ENCODE measurements at regions not wholly inside any gene's neighbourhood (a gene's known extent, or its start where the extent isn't known, plus 50 kb on each side); places are given as distances from the start of the nearest gene placed in this dataset.

- no peak overlapping the region for H2BK12ac ChIP-seq (ENCODE audit: insufficient read length, low read depth, low read length)
- H3K9ac ChIP-seq (ENCODE audit: extremely low read depth, insufficient read length, low read length), result no peak overlapping the region
- H2BK20ac ChIP-seq (ENCODE audit: low read depth, low read length, poor library complexity, severe bottlenecking), result no peak overlapping the region
- H3K23me2 ChIP-seq (ENCODE audit: insufficient read length, low read depth, low read length, poor library complexity, severe bottlenecking), result no peaks in the 10 kb centered on the region
- no peak overlapping the region for H4K8ac ChIP-seq (replicated peaks; ENCODE audit: insufficient read length, low read depth, low read length)
- H3K27ac ChIP-seq (ENCODE audit: insufficient read length, low read depth, low read length), result no peak overlapping the region
- Mint-ChIP-seq H3K36me3 (ENCODE audit: insufficient read depth in 1 of 3, low read depth in 3 of 3) (no peaks in the 10 kb centered on the region), H3K4me1 (peaks cover 6 to 7% of the 10 kb centered on the region in 2 experiments; a peak in 3 of 4 replicates), H3K27me3 (ENCODE audit: low read depth) (no peaks in the 10 kb centered on the region), H3K9me3 (peaks cover 3 to 4% of the 10 kb centered on the region in 2 experiments; a peak in 3 of 5 replicates), H3K4me3 (no peak overlapping the region), H3K27ac (no peak overlapping the region)
- no peak overlapping the region for H2BK15ac ChIP-seq (ENCODE audit: low read depth, low read length)
- H3K18ac ChIP-seq (ENCODE audit: insufficient read length, low read depth, low read length), result no peak overlapping the region
- no peaks in the 10 kb centered on the region for H3K9me3 ChIP-seq (ENCODE audit: control insufficient read depth, low read depth, low read length)
- no peaks in the 10 kb centered on the region for H3K79me2 ChIP-seq (ENCODE audit: insufficient read depth, low read length)
- H4K5ac ChIP-seq (ENCODE audit: insufficient read length, low read depth, low read length), result no peak overlapping the region
- no peak for TF ChIP-seq CTCF (conservative IDR thresholded peaks at IDR 0.05)
- H4K20me1 ChIP-seq (ENCODE audit: control insufficient read depth, insufficient read depth, insufficient read length), result no peaks in the 10 kb centered on the region
- no peaks in the 10 kb centered on the region for H3K27me3 ChIP-seq (ENCODE audit: insufficient read depth, low read length)
- H2BK120ac ChIP-seq (ENCODE audit: low read depth, low read length, poor library complexity, severe bottlenecking), result no peak overlapping the region
- H3K56ac ChIP-seq (ENCODE audit: insufficient read length, low read depth, low read length), result no peak overlapping the region
- no peak overlapping the region for H3K4me2 ChIP-seq (ENCODE audit: insufficient read depth, insufficient read length, low read length)
- H3K79me1 ChIP-seq (ENCODE audit: insufficient read depth, low read depth, low read length, poor library complexity, severe bottlenecking), result no peaks in the 10 kb centered on the region
- no peak overlapping the region for H2AK5ac ChIP-seq (ENCODE audit: insufficient read length, low read length)
- no peak overlapping the region for H2AFZ ChIP-seq (ENCODE audit: low read length)
- WGBS (ENCODE audit: extremely low coverage, insufficient read length, low lambda C conversion rate), result no CpG with 5 or more reads among the region's 6 CpGs
- no peak overlapping the region for H3K23ac ChIP-seq (ENCODE audit: insufficient read length, low read depth, low read length)
- no peak for DNase-seq
- no peak overlapping the region for H3K4ac ChIP-seq (ENCODE audit: low read depth, low read length)
- H4K91ac ChIP-seq (ENCODE audit: insufficient read length, low read depth, low read length), result no peak overlapping the region
- H3T11ph ChIP-seq (ENCODE audit: low read length), result no peak overlapping the region
- H3K4me1 ChIP-seq (ENCODE audit: insufficient read depth, low read length), result no peaks in the 10 kb centered on the region
- no peak overlapping the region for H3K14ac ChIP-seq (ENCODE audit: insufficient read depth, low read length)
- H2BK5ac ChIP-seq (ENCODE audit: insufficient read length, low read length), result no peak overlapping the region
These were observed 77.7 kb upstream of the LRRC55 start for GRCh38 chr11:57103899-57104605.
